GM12874 (cell line): ENCODE measurements at regions not wholly inside any gene's neighbourhood (a gene's known extent, or its start where the extent isn't known, plus 50 kb on each side); places are given as distances from the start of the nearest gene placed in this dataset.
A peak's percentile ranks its signal among the peaks of the same experiment; 100 is the strongest.

Source experiments
- TF ChIP-seq, protein P1 (sequence below): IDR thresholded peaks from 2 replicates; pipeline ENCODE4 v1.5.1; 2011; ENCODE audit warnings: low read depth, mild to moderate bottlenecking, control low read depth, low read length, moderate library complexity; ENCODE audit not compliant: insufficient read depth

DNA sequence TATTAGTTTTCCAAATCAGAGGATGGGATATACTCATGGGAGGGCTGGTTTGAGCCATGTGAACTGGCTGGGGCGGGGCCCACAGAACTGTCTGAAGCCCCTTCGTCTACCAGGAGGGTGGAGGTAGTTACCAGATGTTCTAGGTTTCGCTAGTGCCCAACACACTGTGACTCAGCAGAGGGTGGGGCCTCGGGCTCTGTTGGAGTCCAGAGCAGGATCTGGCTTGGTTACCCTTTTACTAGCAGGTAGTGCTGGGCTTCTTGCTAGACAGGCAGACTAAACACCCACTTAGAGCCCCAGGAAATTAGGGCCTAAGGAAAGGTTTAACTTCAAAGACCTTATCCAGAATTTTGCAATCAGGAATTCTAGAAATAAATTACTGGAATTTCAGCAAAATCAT lies 56.2 kb upstream of the CHRDL1 start:
- TF ChIP-seq, protein P1, sequence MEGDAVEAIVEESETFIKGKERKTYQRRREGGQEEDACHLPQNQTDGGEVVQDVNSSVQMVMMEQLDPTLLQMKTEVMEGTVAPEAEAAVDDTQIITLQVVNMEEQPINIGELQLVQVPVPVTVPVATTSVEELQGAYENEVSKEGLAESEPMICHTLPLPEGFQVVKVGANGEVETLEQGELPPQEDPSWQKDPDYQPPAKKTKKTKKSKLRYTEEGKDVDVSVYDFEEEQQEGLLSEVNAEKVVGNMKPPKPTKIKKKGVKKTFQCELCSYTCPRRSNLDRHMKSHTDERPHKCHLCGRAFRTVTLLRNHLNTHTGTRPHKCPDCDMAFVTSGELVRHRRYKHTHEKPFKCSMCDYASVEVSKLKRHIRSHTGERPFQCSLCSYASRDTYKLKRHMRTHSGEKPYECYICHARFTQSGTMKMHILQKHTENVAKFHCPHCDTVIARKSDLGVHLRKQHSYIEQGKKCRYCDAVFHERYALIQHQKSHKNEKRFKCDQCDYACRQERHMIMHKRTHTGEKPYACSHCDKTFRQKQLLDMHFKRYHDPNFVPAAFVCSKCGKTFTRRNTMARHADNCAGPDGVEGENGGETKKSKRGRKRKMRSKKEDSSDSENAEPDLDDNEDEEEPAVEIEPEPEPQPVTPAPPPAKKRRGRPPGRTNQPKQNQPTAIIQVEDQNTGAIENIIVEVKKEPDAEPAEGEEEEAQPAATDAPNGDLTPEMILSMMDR = no peak

DNA sequence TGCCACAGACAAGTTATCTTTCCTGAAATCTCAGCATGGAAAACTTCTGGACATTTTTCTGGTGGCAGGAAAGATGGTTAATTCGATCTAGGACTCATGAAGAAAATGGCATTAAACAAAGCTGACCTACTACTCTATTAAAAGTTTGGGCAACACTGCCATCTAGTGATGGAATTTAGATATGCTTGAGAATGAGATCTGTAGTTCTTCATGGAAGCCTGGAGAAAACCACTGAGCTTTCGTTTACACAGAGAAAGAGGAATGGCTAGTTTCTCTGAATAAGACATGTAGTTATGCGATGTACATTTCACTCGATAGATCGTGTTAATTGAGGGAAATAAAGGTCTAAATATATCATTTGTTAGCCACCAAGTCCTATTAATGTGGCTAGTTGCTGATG lies 51.7 kb upstream of the CHRDL1 start:
- TF ChIP-seq, protein P1 = 0 out of 2 replicates have a peak, but pooled peaks have one; percentile 12

DNA sequence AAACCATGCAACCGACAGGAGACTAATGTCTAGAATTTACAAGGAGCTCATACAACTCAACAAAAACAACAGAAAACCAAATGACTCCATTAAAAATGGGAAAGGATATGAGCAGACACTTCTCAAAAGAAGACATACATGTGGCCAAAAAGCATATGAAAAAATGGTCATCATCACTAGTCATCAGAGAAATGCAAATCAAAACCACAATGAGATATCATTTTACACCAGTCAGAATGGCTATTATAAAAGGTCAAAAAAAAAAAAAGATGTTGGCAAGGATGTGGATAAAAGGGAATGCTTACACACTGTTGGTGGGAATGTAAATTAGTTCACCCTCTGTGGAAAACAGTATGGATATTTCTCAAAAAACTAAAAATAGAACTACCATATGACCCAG lies 50.5 kb upstream of the CHRDL1 start:
- TF ChIP-seq, protein P1 = no peak
